NOMO-1 (cell line): ENCODE measurements at regions not wholly inside any gene's neighbourhood (a gene's known extent, or its start where the extent isn't known, plus 50 kb on each side); places are given as distances from the start of the nearest gene placed in this dataset.

Source experiments
- DNase-seq, 2 experiments: peaks; one replicate each; lab custom pipeline; 2025; ENCODE audit not compliant: unreplicated experiment in 2 of 2; lab: John Stamatoyannopoulos, UW

- DNase-seq: no peak
Observed at GRCh38 chr1:232522189-232522588, 107.7 kb downstream of the SIPA1L2 start.

GRCh38 chr1:232521660-232522059 lies 108.3 kb downstream of the SIPA1L2 start:
- DNase-seq: no peak

GRCh38 chr1:232519186-232519585 lies 110.7 kb downstream of the SIPA1L2 start:
- no peak for DNase-seq

- no peak for DNase-seq
Observed at GRCh38 chr1:232518349-232518748, 111.6 kb downstream of the SIPA1L2 start.

- no peak for DNase-seq
Observed at GRCh38 chr1:232517204-232517603, 112.7 kb downstream of the SIPA1L2 start.

GRCh38 chr1:232515706-232516105 lies 114.2 kb downstream of the SIPA1L2 start:
- DNase-seq: no peak

- DNase-seq: no peak
Observed at GRCh38 chr1:232512712-232513111, 117.2 kb downstream of the SIPA1L2 start.

GRCh38 chr1:232511172-232511571 lies 118.8 kb downstream of the SIPA1L2 start:
- no peak for DNase-seq

- no peak for DNase-seq
Observed at GRCh38 chr1:232510367-232511110, 119.4 kb downstream of the SIPA1L2 start.

GRCh38 chr1:232509570-232509969 lies 120.4 kb downstream of the SIPA1L2 start:
- no peak for DNase-seq

GRCh38 chr1:232508130-232508701 lies 121.7 kb downstream of the SIPA1L2 start:
- DNase-seq: no peak

- no peak for DNase-seq
Observed at GRCh38 chr1:232507571-232507970, 122.4 kb downstream of the SIPA1L2 start.

GRCh38 chr1:232505884-232506283 lies 124.0 kb downstream of the SIPA1L2 start:
- DNase-seq: no peak

- no peak for DNase-seq
Observed at GRCh38 chr1:232504651-232505050, 125.3 kb downstream of the SIPA1L2 start.

GRCh38 chr1:232503497-232503896 lies 126.4 kb downstream of the SIPA1L2 start:
- DNase-seq: no peak

GRCh38 chr1:232501854-232502253 lies 128.1 kb downstream of the SIPA1L2 start:
- DNase-seq: no peak

- DNase-seq: no peak
Observed at GRCh38 chr1:232499188-232499587, 130.7 kb downstream of the SIPA1L2 start.

GRCh38 chr1:232493869-232494268 lies 136.1 kb downstream of the SIPA1L2 start:
- peak in 1 of 2 experiments; percentile 24 for DNase-seq

- no peak for DNase-seq
Observed at GRCh38 chr1:232489256-232489655, 140.7 kb downstream of the SIPA1L2 start.

- DNase-seq: no peak
Observed at GRCh38 chr1:232487236-232487635, 142.7 kb downstream of the SIPA1L2 start.

- DNase-seq: no peak
Observed at GRCh38 chr1:232486454-232487207, 143.3 kb downstream of the SIPA1L2 start.

GRCh38 chr1:232486006-232486405 lies 143.9 kb downstream of the SIPA1L2 start:
- DNase-seq: no peak
